Urothelium cell line (cell line): ENCODE measurements at regions not wholly inside any gene's neighbourhood (a gene's known extent, or its start where the extent isn't known, plus 50 kb on each side); places are given as distances from the start of the nearest gene placed in this dataset.
"Not testable (repeated sequence)": the region's sequence is repeated elsewhere in the genome, so short reads cannot be mapped to it uniquely, and the experiment has no call there.

ENCODE experiments used
- DNase-seq: peaks from one replicate; pipeline ENCODE4 v3.0.0; 2011; ENCODE audit warnings: low spot score, mixed read lengths
- FAIRE-seq: peaks from 2 replicates; lab custom pipeline; 2011; peaks lifted over from hg19 to GRCh38; lab: Jason Lieb, UNC

GRCh38 chr5:136631186-136631585 lies 265.8 kb upstream of the TRPC7 start:
- DNase-seq: no peak
- FAIRE-seq: no peak

GRCh38 chr5:136629125-136629792 lies 263.9 kb upstream of the TRPC7 start:
- FAIRE-seq: no peak
- no peak for DNase-seq

DNA sequence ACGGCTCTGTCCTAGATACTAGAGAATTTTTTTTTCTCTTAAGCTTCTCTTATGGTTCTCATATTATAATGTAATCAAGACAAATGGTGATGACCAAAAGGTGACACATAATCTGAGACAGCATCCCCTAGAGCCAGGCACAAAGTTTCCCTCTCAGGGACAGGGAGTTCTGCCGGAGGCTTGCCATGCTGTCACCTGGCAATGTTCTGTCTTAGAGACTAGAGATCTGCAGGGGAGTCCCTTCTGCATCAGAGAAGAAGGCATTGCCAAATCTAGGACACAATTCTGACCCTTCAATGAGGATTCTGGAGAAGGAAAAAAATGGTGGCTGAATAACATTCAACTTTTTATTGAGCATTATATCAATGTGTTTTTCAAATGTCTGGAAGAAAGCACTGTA lies 261.2 kb upstream of the TRPC7 start:
- no peak for DNase-seq
- no peak for FAIRE-seq

- FAIRE-seq (no peak), DNase-seq (no peak)
Observed at GRCh38 chr5:136622747-136623146, 257.4 kb upstream of the TRPC7 start.

- no peak for FAIRE-seq
- no peak for DNase-seq
Observed at GRCh38 chr5:136621743-136622142, 256.4 kb upstream of the TRPC7 start.

DNA sequence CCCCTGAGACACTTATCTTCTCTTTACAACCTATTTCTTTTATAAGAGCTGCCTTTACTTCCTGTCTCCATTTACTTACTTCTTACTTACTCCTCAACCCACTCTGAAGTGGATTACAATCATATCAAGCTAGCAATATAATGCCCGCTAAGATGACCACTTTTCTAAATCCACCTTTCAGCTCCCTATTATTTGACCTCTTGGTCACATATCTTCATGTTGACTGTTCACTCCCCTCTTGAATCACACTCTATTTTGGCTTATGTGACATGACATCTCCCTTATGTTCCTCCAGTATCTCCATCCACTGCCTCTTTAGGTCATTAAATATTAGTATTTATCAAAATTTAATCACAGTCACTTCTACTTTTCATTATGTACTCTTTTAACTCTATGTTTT lies 255.3 kb upstream of the TRPC7 start:
- FAIRE-seq: no peak
- DNase-seq: no peak

DNA sequence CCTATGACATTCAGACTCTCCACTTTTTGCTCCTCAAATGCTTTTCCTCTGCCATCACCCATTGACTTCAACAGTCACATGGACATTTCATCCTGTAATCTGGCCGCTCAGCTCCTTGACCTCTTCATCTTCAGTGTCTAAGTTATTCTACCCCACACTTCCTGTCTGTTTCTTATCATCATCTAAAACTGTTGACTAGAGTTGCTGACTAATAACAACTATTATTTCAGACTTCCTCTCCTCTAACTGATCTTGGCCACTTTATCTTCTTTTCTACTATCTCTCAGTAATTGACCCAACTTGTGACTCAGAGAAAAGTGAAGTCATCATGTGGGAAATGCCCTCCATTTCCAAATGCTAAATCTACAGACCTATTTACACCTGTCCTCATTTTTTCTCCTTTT lies 254.7 kb upstream of the TRPC7 start:
- no peak for FAIRE-seq
- DNase-seq: no peak

GRCh38 chr5:136619556-136619955 lies 254.2 kb upstream of the TRPC7 start:
- no peak for FAIRE-seq
- DNase-seq: no peak

DNA sequence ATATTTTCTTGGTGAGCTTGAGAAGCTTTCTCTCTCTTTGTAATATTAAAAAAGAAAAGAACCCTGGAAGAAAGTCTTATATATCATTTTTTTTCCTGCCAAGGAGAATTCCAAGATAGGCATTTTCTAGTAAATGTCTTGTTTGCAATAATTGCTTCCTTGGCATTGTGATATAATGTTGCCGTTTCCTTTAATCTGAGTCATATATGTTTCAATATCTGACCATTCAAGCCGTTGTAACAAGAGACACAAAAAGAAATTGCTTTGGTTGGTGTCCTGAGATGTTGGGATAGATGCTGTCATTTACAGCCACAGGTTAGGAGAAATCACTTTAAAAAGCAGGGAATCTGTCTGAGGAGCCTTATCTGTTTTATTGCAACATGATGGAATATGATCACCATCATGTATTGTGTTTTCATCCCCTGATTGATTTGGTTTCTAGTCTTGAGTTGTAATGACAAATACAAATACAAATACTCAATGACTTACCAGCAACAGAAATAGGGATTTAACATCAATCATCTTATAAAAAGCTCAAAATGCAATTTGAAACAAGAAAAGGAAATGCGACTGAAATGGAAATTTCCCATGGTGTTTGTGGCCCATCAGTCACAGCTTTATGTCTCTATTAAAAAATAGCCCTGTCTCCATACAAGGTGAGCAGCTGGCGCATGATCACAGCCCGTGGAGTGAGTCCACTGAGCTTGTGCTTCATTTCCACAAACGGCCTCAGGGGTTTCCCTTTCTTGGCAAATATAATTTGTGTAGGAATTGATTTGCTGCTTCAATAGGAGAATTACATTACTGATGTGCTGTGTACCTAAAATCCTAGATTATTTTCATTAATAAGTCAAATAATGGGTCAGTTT lies 250.1 kb upstream of the TRPC7 start:
- no peak for DNase-seq
- no peak for FAIRE-seq

GRCh38 chr5:136613230-136613629 lies 247.9 kb upstream of the TRPC7 start:
- FAIRE-seq (no peak), DNase-seq (no peak)

DNA sequence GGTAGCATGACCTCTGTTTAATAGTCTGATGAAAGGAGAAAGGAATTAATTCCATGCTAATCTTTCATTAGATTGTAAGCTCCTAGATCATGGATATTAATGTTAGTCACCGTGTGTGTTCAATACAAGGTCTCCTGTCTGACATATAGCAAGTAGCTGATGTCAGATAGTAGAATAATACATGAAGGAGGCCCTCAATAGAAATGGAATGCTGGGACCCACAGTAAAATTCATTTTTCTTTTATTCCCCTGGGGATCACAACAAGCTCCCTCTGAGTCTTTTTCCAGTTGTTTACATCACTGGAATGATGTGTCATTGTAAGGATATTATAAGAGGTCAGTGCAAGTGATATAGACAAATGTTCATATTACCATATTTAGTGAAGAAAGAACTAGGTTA lies 240.3 kb upstream of the TRPC7 start:
- no peak for FAIRE-seq

GRCh38 chr5:136600306-136600705 lies 235.0 kb upstream of the TRPC7 start:
- FAIRE-seq (no peak), DNase-seq (no peak)

More for the DNA sequence above, 240.3 kb upstream of the TRPC7 start:
- no peak for DNase-seq

GRCh38 chr5:136598802-136599404 lies 233.6 kb upstream of the TRPC7 start:
- no peak for DNase-seq
- no peak for FAIRE-seq

DNA sequence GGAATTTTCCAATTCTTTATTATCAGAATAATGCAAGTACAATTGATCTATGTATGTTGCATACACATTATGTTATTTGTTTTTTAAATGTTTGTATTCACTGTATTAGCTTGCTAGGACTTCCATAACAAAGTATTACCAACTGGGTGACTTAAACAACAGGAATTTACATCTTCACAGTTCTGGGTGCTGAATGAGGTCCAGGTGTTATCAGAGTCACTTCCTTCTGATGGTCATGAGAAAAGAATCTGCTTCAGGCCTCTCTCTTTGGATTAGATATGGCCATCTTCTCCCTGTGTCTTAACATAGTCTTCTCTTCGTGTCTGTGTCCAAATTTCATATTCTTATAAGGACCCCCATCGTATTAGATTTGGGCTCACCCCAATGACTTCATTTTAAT lies 229.1 kb upstream of the TRPC7 start:
- no peak for FAIRE-seq
- DNase-seq: no peak

DNA sequence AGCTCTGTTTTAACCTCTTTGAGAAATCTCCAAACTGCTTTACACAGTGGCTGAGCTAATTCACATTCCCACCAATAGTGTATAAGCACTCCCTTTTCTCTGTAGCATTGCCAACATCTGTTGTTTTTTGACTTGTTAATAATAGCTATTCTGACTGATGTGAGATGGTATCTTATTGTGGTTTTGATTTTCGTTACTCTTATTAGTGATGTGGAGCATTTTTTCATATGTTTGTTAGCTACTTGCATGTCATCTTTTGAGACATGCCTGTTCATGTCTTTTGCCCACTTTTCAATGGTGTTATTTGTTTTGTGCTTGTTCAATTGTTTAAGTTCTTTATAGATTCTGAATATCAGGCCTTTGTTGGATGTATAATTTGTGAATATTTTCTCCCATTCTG lies 225.2 kb upstream of the TRPC7 start:
- DNase-seq (no peak), FAIRE-seq (no peak)

- FAIRE-seq (no peak), DNase-seq (no peak)
Observed at GRCh38 chr5:136586196-136586595, 220.9 kb upstream of the TRPC7 start.

DNA sequence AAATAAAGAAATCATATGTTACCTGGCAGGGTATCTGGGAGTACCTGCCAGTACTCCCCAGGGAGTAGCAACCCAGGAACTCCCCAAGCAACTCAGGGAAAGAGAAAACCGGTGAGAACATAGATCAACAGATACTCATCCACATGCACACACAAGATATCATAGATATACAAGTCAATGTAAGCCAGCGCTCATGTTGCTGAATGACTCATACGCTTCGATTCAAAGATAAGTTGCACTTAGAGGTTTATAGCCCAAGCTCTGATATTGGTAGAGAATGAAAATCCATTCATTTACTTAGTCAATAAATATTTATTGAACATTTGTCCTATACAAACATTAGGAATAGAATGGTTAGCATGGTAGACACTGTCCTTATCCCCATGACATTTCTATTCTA lies 219.1 kb upstream of the TRPC7 start:
- no peak for DNase-seq
- no peak for FAIRE-seq

GRCh38 chr5:136579238-136579637 lies 213.9 kb upstream of the TRPC7 start:
- no peak for DNase-seq
- FAIRE-seq: no peak

DNA sequence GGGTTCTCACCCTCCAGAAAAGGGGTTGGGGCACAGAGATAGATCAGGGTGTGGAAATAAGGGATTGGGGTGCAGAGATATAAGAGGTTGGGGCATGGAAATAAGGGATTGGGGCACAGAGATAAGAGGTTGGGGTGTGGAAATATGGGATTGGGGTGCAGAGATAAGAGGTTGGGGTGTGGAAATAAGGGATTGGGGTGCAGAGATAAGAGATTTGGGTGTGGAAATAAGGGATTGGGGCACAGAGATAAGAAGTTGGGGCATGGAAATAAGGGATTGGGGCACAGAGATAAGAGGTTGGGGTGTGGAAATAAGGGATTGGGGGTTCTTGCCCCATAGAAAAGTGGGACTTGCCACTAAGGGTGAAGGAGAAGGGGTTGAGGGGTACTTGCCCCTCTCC lies 204.5 kb upstream of the TRPC7 start:
- not testable (repeated sequence) for FAIRE-seq, DNase-seq

- DNase-seq, FAIRE-seq: not testable (repeated sequence)
Observed at GRCh38 chr5:136565457-136565856, 200.1 kb upstream of the TRPC7 start.

GRCh38 chr5:136565050-136565449 lies 199.7 kb upstream of the TRPC7 start:
- not testable (repeated sequence) for FAIRE-seq, DNase-seq

DNA sequence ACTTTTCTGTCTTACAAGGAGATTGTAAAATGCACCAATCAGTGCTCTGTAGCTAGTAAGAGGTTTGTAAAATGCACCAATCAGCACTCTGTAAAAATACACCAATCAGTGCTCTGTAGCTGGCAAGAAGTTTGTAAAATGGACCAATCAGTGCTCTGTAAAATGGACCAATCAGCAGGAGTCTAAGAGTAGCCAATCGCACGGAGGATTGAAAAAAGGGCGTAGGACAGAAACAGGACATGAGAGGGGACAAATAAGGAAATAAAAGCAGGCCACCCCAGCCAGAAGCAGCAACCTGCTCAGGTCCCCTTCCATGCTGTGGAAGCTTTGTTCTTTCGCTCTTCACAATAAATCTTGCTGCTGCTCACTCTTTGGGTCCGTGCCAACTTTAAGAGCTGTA lies 199.1 kb upstream of the TRPC7 start:
- FAIRE-seq, DNase-seq: not testable (repeated sequence)
